CD4-positive, alpha-beta T cell treated with Interleukin-17A for 1 hour (primary cell): ENCODE measurements at regions not wholly inside any gene's neighbourhood (a gene's known extent, or its start where the extent isn't known, plus 50 kb on each side); places are given as distances from the start of the nearest gene placed in this dataset.

Source experiments
- DNase-seq: peaks from one replicate; pipeline ENCODE4 v3.0.0-alpha.2; 2020

GRCh38 chr2:181152226-181152625 is 171.8 kb downstream of the UBE2E3 start:
- DNase-seq, result no peak

GRCh38 chr2:181152701-181153100 is 172.3 kb downstream of the UBE2E3 start:
- DNase-seq, result no peak

DNA sequence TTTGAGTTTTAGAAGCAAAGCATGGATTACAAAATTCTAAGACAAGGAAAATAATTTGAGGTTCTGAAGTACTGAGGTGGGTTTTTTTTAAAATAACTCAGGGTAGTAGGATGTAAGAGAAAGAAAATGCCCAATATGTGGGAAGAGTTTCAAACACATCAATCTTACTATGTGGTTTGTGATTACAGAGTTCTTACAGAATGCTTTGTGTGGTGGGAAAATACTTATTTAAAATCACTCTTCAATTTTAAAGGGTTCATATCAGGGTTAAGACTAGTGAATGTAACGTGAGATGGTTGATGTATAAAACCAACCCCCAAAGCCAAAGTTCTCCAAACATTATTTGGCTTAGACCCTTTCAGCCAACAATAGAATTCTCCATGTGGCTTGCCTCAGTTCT is 173.5 kb downstream of the UBE2E3 start:
- no peak for DNase-seq

DNA sequence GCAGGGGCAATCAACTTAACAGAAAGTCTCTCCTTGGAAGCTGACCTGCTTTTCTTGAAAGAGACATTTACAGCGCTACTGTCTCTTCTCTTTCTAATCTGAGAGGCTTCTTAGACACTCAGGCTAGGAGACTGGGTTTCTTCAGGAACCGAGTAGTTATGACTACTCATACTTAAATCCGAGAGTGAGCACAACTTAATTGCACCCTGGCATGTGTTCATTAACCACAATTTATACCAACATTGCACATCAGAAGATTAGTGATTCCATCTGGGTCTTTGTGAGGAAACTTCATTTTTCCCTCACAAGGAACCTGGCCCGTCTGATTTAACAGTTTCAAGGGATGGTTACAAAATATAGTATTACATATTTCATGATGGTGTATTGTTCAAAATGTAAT is 176.9 kb downstream of the UBE2E3 start:
- DNase-seq, result no peak

DNA sequence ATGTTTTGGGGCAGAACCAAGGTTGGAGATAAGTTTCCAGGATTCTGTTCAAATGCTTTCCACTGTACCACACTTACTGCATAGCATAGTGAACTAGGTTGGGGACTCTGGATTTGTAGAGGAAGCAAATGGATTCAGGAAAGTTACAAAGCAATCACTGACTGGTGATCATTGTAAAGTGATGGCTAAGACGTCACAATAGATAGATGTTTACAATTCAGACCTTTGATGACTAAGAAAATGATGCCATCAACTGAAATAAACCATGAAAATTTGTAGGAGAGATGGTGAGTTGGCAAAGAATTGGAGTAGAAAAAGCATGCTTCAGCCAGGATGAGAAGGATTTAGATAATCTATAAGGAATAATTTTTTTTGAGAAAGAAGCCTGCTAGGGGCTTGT is 178.0 kb downstream of the UBE2E3 start:
- no peak for DNase-seq

GRCh38 chr2:181161615-181162014 is 181.2 kb downstream of the UBE2E3 start:
- DNase-seq, result no peak

- DNase-seq, result peak; percentile 63
Measured at GRCh38 chr2:181163139-181163538, 182.7 kb downstream of the UBE2E3 start.

- DNase-seq, result no peak
Measured at GRCh38 chr2:181163691-181164090, 183.3 kb downstream of the UBE2E3 start.

- DNase-seq, result no peak
Measured at GRCh38 chr2:181164699-181165098, 184.3 kb downstream of the UBE2E3 start.

DNA sequence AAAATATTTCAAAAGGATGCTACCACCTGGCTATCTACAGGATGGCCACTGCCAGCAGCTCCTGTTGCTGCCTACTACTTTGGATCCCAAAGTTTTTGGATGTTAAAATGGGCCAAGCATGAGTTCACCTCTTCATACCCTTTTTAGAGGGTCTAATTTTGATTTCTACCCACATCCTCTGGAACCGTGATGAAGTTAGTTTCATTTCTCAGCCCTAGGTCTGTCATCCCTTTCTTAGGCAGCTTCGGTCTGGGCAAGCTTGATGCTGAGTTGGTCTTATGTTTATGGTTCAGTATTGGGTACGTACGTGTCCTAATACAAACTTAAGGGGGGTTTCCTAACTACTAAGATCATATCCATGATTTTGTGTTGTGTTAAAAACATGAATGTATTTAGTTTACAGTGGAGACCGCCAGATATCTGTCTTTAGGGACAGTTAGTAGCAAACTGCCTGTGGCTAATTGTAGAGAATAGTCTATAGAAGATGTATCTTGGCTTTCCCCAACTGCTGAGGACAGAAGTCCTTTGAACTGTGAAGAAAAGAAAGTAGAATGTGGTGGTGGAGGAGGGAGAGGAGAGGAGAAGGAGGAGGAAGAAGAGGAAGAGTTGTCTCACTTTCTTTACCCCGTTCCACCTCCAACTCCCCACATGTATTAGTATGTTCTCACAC is 184.9 kb downstream of the UBE2E3 start:
- peak; percentile 73 for DNase-seq

- DNase-seq, result no peak
Measured at GRCh38 chr2:181169503-181169902, 189.1 kb downstream of the UBE2E3 start.

- peak; percentile 39 for DNase-seq
Measured at GRCh38 chr2:181170256-181170655, 189.9 kb downstream of the UBE2E3 start.

- DNase-seq, result no peak
Measured at GRCh38 chr2:181172676-181173075, 192.3 kb downstream of the UBE2E3 start.

GRCh38 chr2:181174611-181175580 is 194.5 kb downstream of the UBE2E3 start:
- no peak for DNase-seq

DNA sequence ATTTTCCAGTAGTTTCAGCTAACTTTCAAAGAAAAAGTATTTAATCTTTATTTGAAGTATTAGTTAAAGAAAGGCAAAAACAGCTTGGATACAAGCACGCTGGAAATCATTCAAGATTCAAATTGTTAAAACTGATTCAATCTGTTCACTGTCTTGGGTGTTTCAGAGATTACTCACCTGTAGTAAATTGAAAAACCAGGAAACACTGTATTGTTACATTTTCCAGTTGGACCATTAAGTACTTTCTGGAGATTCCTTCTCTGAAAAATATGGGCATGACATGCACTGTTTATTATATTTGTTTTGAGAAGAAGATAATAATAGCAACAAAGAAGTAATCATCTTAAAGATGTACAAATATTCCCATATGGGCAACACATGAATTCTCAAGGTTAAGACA is 196.1 kb downstream of the UBE2E3 start:
- DNase-seq, result no peak

DNA sequence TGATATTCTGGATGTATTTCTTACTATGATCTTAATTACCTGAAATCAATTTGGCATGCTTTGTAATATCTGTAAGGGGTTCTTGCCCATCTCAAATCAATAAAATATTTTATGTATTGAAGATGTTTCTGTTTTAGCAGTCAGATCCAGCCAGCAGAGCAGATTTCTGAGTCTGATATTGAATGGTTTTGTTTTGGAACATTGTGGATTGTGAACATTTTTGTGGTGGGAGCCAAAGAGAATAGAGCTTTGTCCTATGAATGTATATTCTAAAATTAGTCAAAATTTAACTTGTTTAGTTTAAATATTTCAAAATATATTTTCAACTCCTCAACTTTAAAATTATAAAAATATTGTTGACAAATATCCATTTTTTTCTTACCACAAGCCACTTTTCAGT is 197.0 kb downstream of the UBE2E3 start:
- DNase-seq, result no peak

DNA sequence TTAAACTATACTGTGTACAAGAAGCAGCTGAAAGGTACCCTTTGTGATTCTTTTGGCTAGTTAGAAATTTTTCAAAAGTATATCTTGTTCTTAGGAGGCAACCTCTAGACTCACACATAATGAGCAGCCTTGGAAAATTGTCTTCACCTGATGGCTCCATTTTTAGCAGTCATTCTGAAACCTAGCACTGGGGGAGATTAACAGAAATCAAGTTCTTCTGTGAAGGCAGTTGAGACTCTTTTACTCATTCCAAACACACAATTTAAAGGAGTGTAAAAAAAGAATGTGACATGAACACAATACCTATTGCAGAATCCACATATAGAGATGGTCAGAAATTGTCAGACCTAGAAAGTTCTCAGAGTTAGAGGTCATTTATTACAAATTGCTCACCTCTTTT is 197.7 kb downstream of the UBE2E3 start:
- no peak for DNase-seq

GRCh38 chr2:181178823-181179412 is 198.5 kb downstream of the UBE2E3 start:
- peak; percentile 67 for DNase-seq

DNA sequence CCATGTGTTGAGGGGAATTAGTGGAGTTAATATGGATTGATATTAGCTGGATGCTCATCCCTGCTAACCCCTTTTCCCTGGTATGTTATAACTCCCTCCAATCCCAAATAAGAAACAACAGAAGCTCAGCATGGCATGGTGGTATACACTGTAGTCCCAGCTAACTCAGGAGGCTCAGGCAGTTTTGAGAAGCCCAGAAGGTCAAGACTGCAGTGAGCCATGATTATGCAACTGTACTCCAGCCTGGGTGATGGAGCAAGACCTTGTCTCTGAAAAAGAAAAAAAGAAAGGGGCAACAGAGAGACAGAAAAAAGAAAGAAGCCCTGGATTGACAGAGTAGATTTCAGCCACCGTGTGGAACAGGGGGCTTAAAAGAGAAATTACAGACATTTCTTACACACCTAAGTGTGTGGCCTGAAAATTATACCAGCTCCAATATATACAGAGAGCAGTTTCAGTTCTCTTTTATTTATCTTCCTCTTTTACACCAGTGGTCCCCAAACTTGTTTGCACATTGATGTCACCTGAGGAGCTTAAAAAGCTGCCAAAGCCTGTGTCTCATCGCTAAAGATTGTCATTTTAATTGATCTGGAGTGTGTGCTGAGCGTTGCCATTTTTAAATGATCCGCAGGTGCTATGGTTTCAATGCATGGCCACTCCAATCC is 203.6 kb downstream of the UBE2E3 start:
- DNase-seq, result no peak

DNA sequence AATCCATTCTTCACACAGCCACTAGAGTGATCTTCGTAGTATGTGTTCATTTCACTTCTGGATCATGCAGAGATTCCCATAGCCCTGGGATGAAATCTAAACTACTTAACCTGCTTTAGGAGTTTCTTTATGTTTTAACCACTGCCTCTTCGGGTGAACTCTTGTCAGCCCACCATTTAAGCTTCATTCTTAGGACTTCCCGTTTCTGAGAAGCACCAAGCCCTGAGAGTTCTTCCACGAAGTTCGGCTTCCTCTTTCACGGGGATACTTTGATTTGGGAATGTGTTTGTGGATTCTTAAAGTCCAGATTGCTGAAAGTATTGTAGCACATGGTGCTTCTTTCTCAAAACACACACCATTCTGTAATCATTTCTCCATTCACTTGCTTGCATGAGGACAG is 205.0 kb downstream of the UBE2E3 start:
- DNase-seq, result no peak

DNA sequence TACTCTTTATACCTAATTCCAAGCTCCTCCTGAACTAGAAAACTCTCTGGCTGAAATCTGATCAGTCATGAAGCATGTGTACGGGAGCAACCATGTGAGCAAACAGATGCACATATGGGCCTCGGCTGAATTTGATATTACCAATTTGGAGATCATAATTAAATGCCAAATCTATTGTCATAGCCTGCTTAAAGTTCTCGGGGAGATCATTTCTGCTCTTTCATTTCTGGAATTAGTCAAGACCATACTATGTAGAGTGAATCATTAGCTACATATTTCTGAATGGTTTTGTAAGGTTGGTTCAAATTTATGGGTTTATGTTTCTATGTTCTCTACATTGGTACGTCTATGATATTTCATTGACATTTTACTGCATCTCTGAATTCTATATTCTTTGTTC is 205.5 kb downstream of the UBE2E3 start:
- no peak for DNase-seq

- no peak for DNase-seq
Measured at GRCh38 chr2:181188605-181189004, 208.2 kb downstream of the UBE2E3 start.

DNA sequence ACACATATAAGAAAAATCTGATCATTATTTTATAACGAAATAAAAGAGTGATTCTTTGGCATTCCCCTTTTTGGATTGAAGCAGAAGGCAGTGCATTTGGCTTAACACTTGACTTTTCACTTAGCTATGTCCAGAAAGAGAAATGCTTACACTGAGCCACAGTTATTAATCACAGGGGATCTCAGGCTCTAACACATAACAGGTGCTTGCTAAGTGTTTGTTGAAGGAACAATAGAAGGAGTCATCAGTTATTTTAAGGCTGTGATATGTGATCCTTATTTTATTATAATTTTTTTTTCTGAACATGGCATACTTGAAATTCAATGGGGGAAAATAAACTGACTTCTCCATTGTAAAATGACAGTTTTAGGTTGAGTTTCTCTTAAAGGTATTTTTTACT is 209.5 kb downstream of the UBE2E3 start:
- DNase-seq, result no peak
